PFSK-1 (cell line): ENCODE measurements at regions not wholly inside any gene's neighbourhood (a gene's known extent, or its start where the extent isn't known, plus 50 kb on each side); places are given as distances from the start of the nearest gene placed in this dataset.

Experiments used
- FOXP2 ChIP-seq: optimal IDR thresholded peaks from 2 replicates; pipeline ENCODE3; 2011; ENCODE audit warnings: borderline replicate concordance, control low read depth, inconsistent platforms; ENCODE audit not compliant: insufficient read depth; ENCODE audit errors: extremely low read length, extremely low read depth
- POLR2AphosphoS5 ChIP-seq: IDR thresholded peaks from 2 replicates; pipeline ENCODE4 v1.6.1; 2012; ENCODE audit warnings: low read depth, mild to moderate bottlenecking, control low read depth, low read length, moderate library complexity
- SIN3A ChIP-seq: IDR thresholded peaks from 2 replicates; pipeline ENCODE4 v1.6.1; 2012; ENCODE audit warnings: mild to moderate bottlenecking, low read length, moderate library complexity, borderline replicate concordance; ENCODE audit not compliant: insufficient read depth
- TAF1 ChIP-seq: IDR thresholded peaks from 2 replicates; pipeline ENCODE4 v1.6.1; 2012; ENCODE audit warnings: low read length, control low read depth, borderline replicate concordance; ENCODE audit not compliant: insufficient read depth
- TF ChIP-seq, protein P1 (sequence below), 2 experiments: IDR thresholded peaks; 2 replicates each; pipeline versions ENCODE4 v1.6.1 to v1.8.0; 2011 to 2012; ENCODE audit warnings: low read depth in 2 of 2, low read length in 2 of 2, control low read depth in 1 of 2, inconsistent platforms in 1 of 2, mild to moderate bottlenecking in 1 of 2, moderate library complexity in 1 of 2; ENCODE audit not compliant: insufficient read depth in 1 of 2

DNA sequence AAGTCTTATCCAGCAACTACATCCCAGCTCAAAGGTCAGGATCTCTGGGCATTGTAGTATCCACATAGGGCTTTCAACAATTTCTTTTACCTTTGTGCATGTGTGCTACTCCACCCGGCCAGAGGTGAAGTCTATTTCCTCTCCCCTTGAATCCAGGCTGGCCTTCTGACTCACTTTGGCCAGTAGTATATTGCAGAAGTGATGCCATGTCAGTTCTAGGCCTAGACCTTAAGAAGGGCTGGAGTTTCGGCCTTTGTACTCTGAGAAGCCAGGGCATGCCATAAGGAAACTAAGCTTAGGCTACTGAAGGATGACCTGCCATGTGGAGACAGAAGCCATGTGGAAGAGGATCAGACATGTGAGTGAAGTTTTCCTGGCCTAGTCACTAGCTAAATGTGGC lies 191.2 kb upstream of the ATP6AP2 start:
- no peak for TF ChIP-seq POLR2AphosphoS5
- no peak for TF ChIP-seq TAF1
- TF ChIP-seq, protein P1, sequence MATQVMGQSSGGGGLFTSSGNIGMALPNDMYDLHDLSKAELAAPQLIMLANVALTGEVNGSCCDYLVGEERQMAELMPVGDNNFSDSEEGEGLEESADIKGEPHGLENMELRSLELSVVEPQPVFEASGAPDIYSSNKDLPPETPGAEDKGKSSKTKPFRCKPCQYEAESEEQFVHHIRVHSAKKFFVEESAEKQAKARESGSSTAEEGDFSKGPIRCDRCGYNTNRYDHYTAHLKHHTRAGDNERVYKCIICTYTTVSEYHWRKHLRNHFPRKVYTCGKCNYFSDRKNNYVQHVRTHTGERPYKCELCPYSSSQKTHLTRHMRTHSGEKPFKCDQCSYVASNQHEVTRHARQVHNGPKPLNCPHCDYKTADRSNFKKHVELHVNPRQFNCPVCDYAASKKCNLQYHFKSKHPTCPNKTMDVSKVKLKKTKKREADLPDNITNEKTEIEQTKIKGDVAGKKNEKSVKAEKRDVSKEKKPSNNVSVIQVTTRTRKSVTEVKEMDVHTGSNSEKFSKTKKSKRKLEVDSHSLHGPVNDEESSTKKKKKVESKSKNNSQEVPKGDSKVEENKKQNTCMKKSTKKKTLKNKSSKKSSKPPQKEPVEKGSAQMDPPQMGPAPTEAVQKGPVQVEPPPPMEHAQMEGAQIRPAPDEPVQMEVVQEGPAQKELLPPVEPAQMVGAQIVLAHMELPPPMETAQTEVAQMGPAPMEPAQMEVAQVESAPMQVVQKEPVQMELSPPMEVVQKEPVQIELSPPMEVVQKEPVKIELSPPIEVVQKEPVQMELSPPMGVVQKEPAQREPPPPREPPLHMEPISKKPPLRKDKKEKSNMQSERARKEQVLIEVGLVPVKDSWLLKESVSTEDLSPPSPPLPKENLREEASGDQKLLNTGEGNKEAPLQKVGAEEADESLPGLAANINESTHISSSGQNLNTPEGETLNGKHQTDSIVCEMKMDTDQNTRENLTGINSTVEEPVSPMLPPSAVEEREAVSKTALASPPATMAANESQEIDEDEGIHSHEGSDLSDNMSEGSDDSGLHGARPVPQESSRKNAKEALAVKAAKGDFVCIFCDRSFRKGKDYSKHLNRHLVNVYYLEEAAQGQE (IDR thresholded peaks at IDR 0.05; ENCODE audit: insufficient read depth in 1 of 2, low read depth in 2 of 2, low read length in 2 of 2) = no peak
- no peak for TF ChIP-seq SIN3A
- TF ChIP-seq FOXP2 = no peak
